ENCODE measurements at regions not wholly inside any gene's neighbourhood (a gene's known extent, or its start where the extent isn't known, plus 50 kb on each side); places are given as distances from the start of the nearest gene placed in this dataset.

DNA sequence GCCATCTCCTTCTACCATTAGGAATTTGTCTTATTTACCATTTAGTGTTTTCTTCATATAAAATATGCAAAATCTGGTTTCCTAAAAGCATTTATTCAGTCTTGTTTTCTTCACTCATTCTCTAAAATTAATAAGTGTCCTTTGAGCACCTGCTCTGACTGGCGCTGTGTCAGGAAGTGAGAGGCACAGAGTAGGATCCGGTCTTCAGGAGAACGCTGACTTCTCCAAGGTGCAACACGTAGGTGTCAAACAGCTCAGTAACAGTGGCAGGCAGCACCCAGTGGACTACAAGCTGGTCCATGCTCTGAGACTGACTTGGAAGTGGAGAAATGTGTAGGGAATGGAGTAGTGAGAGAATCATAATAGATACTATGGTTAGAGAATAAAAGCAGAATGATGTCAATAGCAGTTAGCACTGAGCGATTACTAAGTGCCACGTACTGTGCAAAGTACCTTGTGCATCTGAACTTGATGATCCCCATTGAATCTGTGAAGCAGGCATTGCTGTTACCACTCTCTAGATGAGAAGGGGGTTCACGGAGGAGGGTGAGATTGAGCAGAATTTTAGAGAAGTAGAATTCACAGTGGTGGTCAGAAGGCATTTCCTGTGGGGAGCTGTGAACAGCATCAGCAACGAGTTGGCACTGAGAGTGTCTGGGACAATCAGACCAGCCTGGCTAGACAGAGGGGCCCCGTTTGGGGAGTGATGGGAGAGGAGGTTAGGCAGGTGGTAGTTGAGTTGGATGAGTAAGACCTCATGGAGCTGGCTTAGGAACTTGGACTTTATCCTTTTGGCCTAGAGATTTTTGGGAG is 569.8 kb downstream of the QKI start (continued):
- TF ChIP-seq, protein P1, sequence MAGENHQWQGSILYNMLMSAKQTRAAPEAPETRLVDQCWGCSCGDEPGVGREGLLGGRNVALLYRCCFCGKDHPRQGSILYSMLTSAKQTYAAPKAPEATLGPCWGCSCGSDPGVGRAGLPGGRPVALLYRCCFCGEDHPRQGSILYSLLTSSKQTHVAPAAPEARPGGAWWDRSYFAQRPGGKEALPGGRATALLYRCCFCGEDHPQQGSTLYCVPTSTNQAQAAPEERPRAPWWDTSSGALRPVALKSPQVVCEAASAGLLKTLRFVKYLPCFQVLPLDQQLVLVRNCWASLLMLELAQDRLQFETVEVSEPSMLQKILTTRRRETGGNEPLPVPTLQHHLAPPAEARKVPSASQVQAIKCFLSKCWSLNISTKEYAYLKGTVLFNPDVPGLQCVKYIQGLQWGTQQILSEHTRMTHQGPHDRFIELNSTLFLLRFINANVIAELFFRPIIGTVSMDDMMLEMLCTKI (IDR thresholded peaks at IDR 0.05; ENCODE audit: partially characterized antibody): no peak
- no peak for TF ChIP-seq FOXK1 (CRISPR knock-in tag; IDR thresholded peaks at IDR 0.05; ENCODE audit: borderline replicate concordance)
- no peak for TF ChIP-seq NR4A1 (CRISPR knock-in tag; IDR thresholded peaks at IDR 0.05)
- no peak for TF ChIP-seq NR4A1 (tag; IDR thresholded peaks at IDR 0.05)
- no peak for TF ChIP-seq SMC3 (conservative IDR thresholded peaks at IDR 0.05; ENCODE audit: insufficient read depth, low read depth, low read length)
- no peak for TF ChIP-seq ZNF830 (CRISPR knock-in tag; IDR thresholded peaks at IDR 0.05)
- no peak for TF ChIP-seq TAF7 (tag; IDR thresholded peaks at IDR 0.05)
- TF ChIP-seq BDP1 (IDR thresholded peaks at IDR 0.05; ENCODE audit: insufficient read depth, insufficient read length): no peak
- no peak for TF ChIP-seq HDAC2 (IDR thresholded peaks at IDR 0.05)
- no peak for TF ChIP-seq PML (IDR thresholded peaks at IDR 0.05; ENCODE audit: low read length)
- TF ChIP-seq ZBTB7A (IDR thresholded peaks at IDR 0.05; ENCODE audit: borderline replicate concordance, control insufficient read depth, low read depth, low read length): no peak
- TF ChIP-seq ZNF717 (CRISPR knock-in tag; IDR thresholded peaks at IDR 0.05): no peak
- TF ChIP-seq, protein P2, sequence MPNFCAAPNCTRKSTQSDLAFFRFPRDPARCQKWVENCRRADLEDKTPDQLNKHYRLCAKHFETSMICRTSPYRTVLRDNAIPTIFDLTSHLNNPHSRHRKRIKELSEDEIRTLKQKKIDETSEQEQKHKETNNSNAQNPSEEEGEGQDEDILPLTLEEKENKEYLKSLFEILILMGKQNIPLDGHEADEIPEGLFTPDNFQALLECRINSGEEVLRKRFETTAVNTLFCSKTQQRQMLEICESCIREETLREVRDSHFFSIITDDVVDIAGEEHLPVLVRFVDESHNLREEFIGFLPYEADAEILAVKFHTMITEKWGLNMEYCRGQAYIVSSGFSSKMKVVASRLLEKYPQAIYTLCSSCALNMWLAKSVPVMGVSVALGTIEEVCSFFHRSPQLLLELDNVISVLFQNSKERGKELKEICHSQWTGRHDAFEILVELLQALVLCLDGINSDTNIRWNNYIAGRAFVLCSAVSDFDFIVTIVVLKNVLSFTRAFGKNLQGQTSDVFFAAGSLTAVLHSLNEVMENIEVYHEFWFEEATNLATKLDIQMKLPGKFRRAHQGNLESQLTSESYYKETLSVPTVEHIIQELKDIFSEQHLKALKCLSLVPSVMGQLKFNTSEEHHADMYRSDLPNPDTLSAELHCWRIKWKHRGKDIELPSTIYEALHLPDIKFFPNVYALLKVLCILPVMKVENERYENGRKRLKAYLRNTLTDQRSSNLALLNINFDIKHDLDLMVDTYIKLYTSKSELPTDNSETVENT (CRISPR knock-in tag; IDR thresholded peaks at IDR 0.05): no peak

All from K562 (cell line).